ENCODE measurements at regions not wholly inside any gene's neighbourhood (a gene's known extent, or its start where the extent isn't known, plus 50 kb on each side); places are given as distances from the start of the nearest gene placed in this dataset.

DNA sequence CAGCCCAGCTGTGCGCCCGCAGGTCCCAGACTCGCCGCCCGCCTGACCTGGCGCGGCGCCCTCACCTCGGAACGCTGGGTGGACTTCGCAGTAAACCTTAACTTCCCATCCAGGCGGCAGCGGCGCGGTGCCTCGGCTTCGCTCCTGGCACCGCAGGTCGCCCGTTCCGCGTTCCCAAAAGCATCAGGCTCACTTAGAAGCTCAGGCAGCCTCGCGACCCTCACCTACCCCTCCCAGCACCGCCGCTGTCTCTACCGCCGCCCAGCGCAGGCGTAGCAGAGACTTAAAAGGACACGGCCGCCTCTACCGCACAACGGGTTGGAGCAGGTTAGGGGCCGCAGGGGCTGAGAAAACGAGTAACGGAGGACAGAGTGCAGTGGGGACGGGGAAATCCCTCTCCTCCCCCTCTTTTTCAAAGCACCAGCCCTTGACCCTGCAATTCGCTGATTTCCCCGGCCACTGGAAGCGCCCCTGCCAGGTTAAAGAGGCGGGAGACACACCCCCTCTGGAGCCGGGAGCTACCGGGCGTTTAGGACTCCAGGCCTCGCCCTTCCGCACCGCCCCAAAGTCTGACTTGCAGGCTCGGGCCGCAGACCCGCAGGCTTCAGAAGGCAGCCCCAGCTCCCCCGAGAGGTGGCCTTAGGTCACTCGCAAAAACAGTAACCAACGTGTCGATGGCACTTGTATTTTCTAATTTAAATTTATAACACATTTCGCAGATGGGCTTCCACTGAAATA, 328.5 kb downstream of the FAM72C start:
- ATAC-seq (ENCODE audit: low read depth) (peak; percentile 29; the same call in 1 of the 3 replicates), DNase-seq (ENCODE audit: low spot score) (no peak)
- Histone ChIP-seq H3K4me1 (ENCODE audit: insufficient read depth, poor library complexity, severe bottlenecking) (no peaks in the 10 kb centered on the region), H3K9me3 (ENCODE audit: severe bottlenecking) (no peaks in the 10 kb centered on the region), H3K4me3 (ENCODE audit: severe bottlenecking) (no peak overlapping the region), H3K27ac (ENCODE audit: poor library complexity, severe bottlenecking) (no peak overlapping the region), H3K36me3 (ENCODE audit: low read depth) (no peaks in the 10 kb centered on the region), H3K27me3 (ENCODE audit: insufficient read depth, poor library complexity, severe bottlenecking) (peaks cover 42% of the 10 kb centered on the region)
- TF ChIP-seq, protein P1, sequence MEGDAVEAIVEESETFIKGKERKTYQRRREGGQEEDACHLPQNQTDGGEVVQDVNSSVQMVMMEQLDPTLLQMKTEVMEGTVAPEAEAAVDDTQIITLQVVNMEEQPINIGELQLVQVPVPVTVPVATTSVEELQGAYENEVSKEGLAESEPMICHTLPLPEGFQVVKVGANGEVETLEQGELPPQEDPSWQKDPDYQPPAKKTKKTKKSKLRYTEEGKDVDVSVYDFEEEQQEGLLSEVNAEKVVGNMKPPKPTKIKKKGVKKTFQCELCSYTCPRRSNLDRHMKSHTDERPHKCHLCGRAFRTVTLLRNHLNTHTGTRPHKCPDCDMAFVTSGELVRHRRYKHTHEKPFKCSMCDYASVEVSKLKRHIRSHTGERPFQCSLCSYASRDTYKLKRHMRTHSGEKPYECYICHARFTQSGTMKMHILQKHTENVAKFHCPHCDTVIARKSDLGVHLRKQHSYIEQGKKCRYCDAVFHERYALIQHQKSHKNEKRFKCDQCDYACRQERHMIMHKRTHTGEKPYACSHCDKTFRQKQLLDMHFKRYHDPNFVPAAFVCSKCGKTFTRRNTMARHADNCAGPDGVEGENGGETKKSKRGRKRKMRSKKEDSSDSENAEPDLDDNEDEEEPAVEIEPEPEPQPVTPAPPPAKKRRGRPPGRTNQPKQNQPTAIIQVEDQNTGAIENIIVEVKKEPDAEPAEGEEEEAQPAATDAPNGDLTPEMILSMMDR (IDR thresholded peaks at IDR 0.05; ENCODE audit: poor library complexity, severe bottlenecking), result no peak

DNA sequence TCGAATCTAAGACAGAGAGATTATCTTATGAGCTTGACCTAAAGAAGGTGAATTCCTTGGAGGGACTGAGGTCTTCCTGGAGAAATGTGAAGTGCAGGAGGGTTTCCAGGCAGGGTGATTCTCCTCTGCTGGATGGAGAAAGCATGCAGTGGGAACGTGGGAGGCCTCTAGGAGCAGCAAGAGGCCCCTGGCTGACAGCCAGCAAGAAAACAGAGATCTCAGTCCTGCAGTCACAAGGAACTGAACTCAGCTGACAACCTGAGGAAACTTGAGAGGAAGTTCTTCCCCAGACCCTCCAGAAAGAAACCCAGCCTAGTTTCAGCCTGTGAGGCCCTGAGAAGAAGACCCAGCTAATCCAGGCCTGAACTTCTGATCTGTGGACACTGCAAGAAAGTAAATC, 345.9 kb downstream of the FAM72C start:
- no peaks in the 10 kb centered on the region for H3K9me3 ChIP-seq (ENCODE audit: severe bottlenecking)
- TF ChIP-seq, protein P1 (IDR thresholded peaks at IDR 0.05; ENCODE audit: poor library complexity, severe bottlenecking), result no peak
- H3K27ac ChIP-seq (ENCODE audit: poor library complexity, severe bottlenecking), result no peak overlapping the region
- no peaks in the 10 kb centered on the region for H3K4me1 ChIP-seq (ENCODE audit: insufficient read depth, poor library complexity, severe bottlenecking)
- no peak for DNase-seq (ENCODE audit: low spot score)
- no peak for ATAC-seq (ENCODE audit: low read depth)
- H3K36me3 ChIP-seq (ENCODE audit: low read depth), result no peaks in the 10 kb centered on the region
- H3K27me3 ChIP-seq (ENCODE audit: insufficient read depth, poor library complexity, severe bottlenecking), result no peaks in the 10 kb centered on the region
- no peak overlapping the region for H3K4me3 ChIP-seq (ENCODE audit: severe bottlenecking)

DNA sequence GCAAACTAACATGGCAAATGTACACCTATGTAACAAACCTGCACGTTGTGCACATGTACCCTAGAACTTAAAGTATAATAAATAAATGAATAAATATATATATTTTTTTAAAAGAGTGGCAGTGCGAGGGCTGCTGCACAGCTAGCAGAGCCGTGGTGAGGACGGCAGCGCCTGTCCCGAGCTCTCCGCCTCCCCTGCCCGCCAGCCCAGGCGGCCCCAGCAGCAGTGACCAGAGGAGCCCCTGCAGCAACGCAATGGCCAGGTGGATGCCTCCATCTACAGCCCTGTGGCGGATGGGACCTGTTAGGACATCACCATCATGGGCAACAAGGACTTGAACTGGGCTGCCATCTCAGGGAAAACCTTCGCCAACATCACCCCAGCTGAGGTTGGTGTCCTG, 351.9 kb downstream of the FAM72C start:
- Histone ChIP-seq H3K36me3 (ENCODE audit: low read depth) (no peaks in the 10 kb centered on the region), H3K27me3 (ENCODE audit: insufficient read depth, poor library complexity, severe bottlenecking) (peaks cover 3% of the 10 kb centered on the region), H3K4me3 (ENCODE audit: severe bottlenecking) (no peak overlapping the region), H3K9me3 (ENCODE audit: severe bottlenecking) (no peaks in the 10 kb centered on the region), H3K27ac (ENCODE audit: poor library complexity, severe bottlenecking) (no peak overlapping the region), H3K4me1 (ENCODE audit: insufficient read depth, poor library complexity, severe bottlenecking) (no peaks in the 10 kb centered on the region)
- no peak for ATAC-seq (ENCODE audit: low read depth)
- TF ChIP-seq, protein P1 (IDR thresholded peaks at IDR 0.05; ENCODE audit: poor library complexity, severe bottlenecking), result no peak
- no peak for DNase-seq (ENCODE audit: low spot score)

DNA sequence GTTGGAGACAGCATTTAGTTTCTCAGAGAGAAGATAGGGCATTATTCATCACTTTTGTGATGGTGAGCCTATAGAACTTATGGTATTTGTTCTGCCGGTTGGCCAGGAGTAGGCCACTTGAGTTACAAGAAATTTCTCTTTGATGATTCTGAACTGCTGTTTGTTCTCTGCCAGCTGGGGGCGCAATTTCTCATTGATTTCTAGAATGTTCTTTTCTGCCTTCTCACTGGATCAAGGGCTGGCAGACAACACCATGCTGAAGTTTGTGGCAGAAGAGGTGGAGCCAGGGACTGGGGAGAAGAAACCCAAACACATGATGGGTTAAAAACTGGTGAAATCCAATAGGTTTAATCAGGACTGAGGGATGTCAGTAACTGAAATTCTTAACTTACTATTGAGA, 360.6 kb downstream of the FAM72C start:
- no peak for ATAC-seq (ENCODE audit: low read depth)
- TF ChIP-seq, protein P1 (IDR thresholded peaks at IDR 0.05; ENCODE audit: poor library complexity, severe bottlenecking), result no peak
- no peak for DNase-seq (ENCODE audit: low spot score)

DNA sequence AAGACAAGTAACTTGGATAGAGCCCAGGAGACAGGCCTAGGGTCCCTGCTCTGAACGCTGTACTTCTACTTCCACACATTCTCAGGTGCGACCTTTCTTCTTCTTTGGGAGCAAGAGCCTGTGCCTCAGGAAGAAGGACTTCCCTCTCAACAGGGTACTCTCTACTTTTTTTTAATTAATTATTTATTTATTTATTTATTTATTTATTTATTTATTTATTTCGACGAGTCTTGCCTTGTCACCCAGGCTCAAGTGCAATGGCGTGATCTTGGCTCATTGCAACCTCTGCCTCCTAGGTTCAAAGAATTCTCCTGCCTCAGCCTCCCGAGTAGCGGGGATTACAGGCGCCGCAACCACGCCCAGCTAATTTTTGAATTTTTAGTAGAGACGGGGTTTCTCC, 361.6 kb downstream of the FAM72C start:
- DNase-seq (ENCODE audit: low spot score), result no peak
- Histone ChIP-seq H3K27me3 (ENCODE audit: insufficient read depth, poor library complexity, severe bottlenecking) (no peaks in the 10 kb centered on the region), H3K9me3 (ENCODE audit: severe bottlenecking) (no peaks in the 10 kb centered on the region), H3K4me1 (ENCODE audit: insufficient read depth, poor library complexity, severe bottlenecking) (no peaks in the 10 kb centered on the region), H3K4me3 (ENCODE audit: severe bottlenecking) (no peak overlapping the region), H3K36me3 (ENCODE audit: low read depth) (no peaks in the 10 kb centered on the region), H3K27ac (ENCODE audit: poor library complexity, severe bottlenecking) (no peak overlapping the region)
- TF ChIP-seq, protein P1 (IDR thresholded peaks at IDR 0.05; ENCODE audit: poor library complexity, severe bottlenecking), result no peak
- ATAC-seq (ENCODE audit: low read depth), result no peak

More for the DNA sequence above, 360.6 kb downstream of the FAM72C start:
- H3K36me3 ChIP-seq (ENCODE audit: low read depth), result no peaks in the 10 kb centered on the region
- no peaks in the 10 kb centered on the region for H3K27me3 ChIP-seq (ENCODE audit: insufficient read depth, poor library complexity, severe bottlenecking)
- H3K4me1 ChIP-seq (ENCODE audit: insufficient read depth, poor library complexity, severe bottlenecking), result no peaks in the 10 kb centered on the region
- H3K9me3 ChIP-seq (ENCODE audit: severe bottlenecking), result no peaks in the 10 kb centered on the region
- H3K4me3 ChIP-seq (ENCODE audit: severe bottlenecking), result no peak overlapping the region
- no peak overlapping the region for H3K27ac ChIP-seq (ENCODE audit: poor library complexity, severe bottlenecking)

Data from RWPE2 (cell line).